Left ventricle myocardium inferior (tissue), 1 donor: ENCODE measurements at regions not wholly inside any gene's neighbourhood (a gene's known extent, or its start where the extent isn't known, plus 50 kb on each side); places are given as distances from the start of the nearest gene placed in this dataset.

Experiments used
- DNase-seq: peaks from one replicate; pipeline ENCODE4 v3.0.0-alpha.2; 2020
- H3K27ac ChIP-seq: fragments of 200-600 bp; replicated peaks from 2 replicates; pipeline ENCODE4 v1.8.0; 2021
- H3K27me3 ChIP-seq: fragments of 200-600 bp; 2 replicates; pipeline ENCODE4 v1.8.0; 2021; ENCODE audit warnings: low read depth
- H3K36me3 ChIP-seq: fragments of 200-600 bp; 2 replicates; pipeline ENCODE4 v1.8.0; 2021
- H3K4me1 ChIP-seq: fragments of 200-600 bp; 2 replicates; pipeline ENCODE4 v1.8.0; 2021
- H3K4me3 ChIP-seq: fragments of 200-600 bp; 2 replicates; pipeline ENCODE4 v1.8.0; 2021; ENCODE audit warnings: mild to moderate bottlenecking, moderate library complexity
- H3K9me3 ChIP-seq: fragments of 200-600 bp; replicated peaks from 2 replicates; pipeline ENCODE4 v1.8.0; 2021
- intact Hi-C: fragments of 100-400 bp; cut with micrococcal nuclease; formaldehyde crosslinking; loops from one replicate; pipeline ENCODE4 v1.11.0; 2022
- TF ChIP-seq, protein P1 (sequence below): fragments of 200-600 bp; IDR thresholded peaks from 2 replicates; pipeline ENCODE4 v1.8.0; 2021; ENCODE audit warnings: antibody characterized with exemption, mild to moderate bottlenecking, borderline replicate concordance
- donor health status: DM: no; HTN: yes; CAD: no; lungs with severe emphysema.

DNA sequence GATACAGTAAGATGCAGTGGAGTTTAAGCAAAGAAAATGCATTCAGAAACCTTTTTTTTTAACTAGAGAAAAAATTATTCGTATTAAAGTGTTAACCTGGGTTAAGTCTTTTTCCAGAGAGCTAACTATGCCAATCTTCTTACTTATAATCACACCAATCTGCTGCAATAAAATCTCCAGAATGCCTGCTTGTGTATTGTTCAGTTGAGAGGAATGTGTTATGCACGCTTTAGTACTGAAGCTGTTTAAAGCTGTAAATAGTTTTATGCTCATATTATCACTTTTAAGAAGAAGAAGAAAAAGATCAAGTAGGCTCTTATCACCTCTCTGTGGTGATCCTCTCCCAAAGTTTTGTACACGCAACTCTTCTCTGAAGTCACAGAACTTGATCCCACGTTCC, 528.7 kb downstream of the RFC3 start:
- intact Hi-C loops = no loop called here
- Histone ChIP-seq H3K4me1 (peaks cover 26% of the 10 kb centered on the region), H3K4me3 (no peak overlapping the region), H3K36me3 (no peaks in the 10 kb centered on the region), H3K27me3 (no peaks in the 10 kb centered on the region), H3K9me3 (no peaks in the 10 kb centered on the region), H3K27ac (no peak overlapping the region)
- no peak for DNase-seq
- TF ChIP-seq, protein P1, sequence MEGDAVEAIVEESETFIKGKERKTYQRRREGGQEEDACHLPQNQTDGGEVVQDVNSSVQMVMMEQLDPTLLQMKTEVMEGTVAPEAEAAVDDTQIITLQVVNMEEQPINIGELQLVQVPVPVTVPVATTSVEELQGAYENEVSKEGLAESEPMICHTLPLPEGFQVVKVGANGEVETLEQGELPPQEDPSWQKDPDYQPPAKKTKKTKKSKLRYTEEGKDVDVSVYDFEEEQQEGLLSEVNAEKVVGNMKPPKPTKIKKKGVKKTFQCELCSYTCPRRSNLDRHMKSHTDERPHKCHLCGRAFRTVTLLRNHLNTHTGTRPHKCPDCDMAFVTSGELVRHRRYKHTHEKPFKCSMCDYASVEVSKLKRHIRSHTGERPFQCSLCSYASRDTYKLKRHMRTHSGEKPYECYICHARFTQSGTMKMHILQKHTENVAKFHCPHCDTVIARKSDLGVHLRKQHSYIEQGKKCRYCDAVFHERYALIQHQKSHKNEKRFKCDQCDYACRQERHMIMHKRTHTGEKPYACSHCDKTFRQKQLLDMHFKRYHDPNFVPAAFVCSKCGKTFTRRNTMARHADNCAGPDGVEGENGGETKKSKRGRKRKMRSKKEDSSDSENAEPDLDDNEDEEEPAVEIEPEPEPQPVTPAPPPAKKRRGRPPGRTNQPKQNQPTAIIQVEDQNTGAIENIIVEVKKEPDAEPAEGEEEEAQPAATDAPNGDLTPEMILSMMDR = no peak

GRCh38 chr13:34347784-34348573, 530.0 kb downstream of the RFC3 start:
- H3K9me3 ChIP-seq = no peaks in the 10 kb centered on the region
- no peaks in the 10 kb centered on the region for H3K27me3 ChIP-seq
- peak overlapping the region; percentile 33 for H3K27ac ChIP-seq
- H3K4me3 ChIP-seq = no peak overlapping the region
- intact Hi-C loops = no loop called here
- H3K36me3 ChIP-seq = no peaks in the 10 kb centered on the region
- TF ChIP-seq, protein P1 = peak; percentile 20
- DNase-seq = no peak
- peaks cover 26% of the 10 kb centered on the region for H3K4me1 ChIP-seq

DNA sequence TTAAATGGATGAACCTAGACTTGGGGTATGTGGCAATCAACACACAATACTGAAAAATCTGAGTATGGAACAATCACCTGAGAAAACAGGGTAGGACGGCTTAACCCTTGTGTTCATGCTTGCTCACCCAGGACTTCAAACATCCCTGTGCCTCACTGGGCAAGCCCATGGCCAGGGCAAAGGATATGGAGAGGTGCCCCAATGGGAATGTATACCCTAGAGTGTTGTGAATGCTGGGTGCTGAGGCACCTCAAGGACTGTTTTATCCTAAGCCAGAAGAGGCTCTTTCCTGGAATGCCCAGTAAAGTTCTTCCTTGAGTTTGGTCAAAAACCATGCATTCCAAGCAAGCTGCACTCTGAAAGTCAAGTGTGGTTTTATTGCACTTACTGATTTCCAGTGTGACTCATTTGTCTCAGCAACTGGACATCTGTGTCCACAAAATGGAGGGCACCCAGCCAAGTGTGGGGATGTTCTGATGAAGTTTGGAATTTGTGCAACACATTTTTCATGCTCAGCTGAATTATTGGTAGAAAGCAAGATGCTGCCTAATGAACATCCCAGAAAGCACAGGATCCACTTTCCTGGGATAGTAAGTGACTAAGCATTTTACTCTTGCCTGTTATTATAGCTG, 531.3 kb downstream of the RFC3 start:
- Histone ChIP-seq H3K4me1 (peaks cover 26% of the 10 kb centered on the region), H3K27me3 (no peaks in the 10 kb centered on the region), H3K4me3 (no peak overlapping the region), H3K27ac (no peak overlapping the region), H3K36me3 (no peaks in the 10 kb centered on the region), H3K9me3 (no peaks in the 10 kb centered on the region)
- TF ChIP-seq, protein P1 = no peak
- intact Hi-C loops = no loop called here
- peak; percentile 71 for DNase-seq

GRCh38 chr13:34350671-34351070, 532.7 kb downstream of the RFC3 start:
- DNase-seq = no peak
- no peaks in the 10 kb centered on the region for H3K36me3 ChIP-seq
- H3K27me3 ChIP-seq = no peaks in the 10 kb centered on the region
- TF ChIP-seq, protein P1 = no peak
- no peaks in the 10 kb centered on the region for H3K9me3 ChIP-seq
- H3K27ac ChIP-seq = no peak overlapping the region
- intact Hi-C loops = no loop called here
- peaks cover 26% of the 10 kb centered on the region for H3K4me1 ChIP-seq
- no peak overlapping the region for H3K4me3 ChIP-seq

GRCh38 chr13:34351134-34351533, 533.2 kb downstream of the RFC3 start:
- Histone ChIP-seq H3K27me3 (no peaks in the 10 kb centered on the region), H3K27ac (no peak overlapping the region), H3K4me1 (peaks cover 26% of the 10 kb centered on the region), H3K9me3 (no peaks in the 10 kb centered on the region), H3K36me3 (no peaks in the 10 kb centered on the region), H3K4me3 (no peak overlapping the region)
- no peak for DNase-seq
- intact Hi-C loops = no loop called here
- TF ChIP-seq, protein P1 = no peak
